ENCODE measurements at regions not wholly inside any gene's neighbourhood (a gene's known extent, or its start where the extent isn't known, plus 50 kb on each side); places are given as distances from the start of the nearest gene placed in this dataset.

GRCh38 chr5:102600964-102601363, 102.2 kb upstream of the SLCO6A1 start:
- TF ChIP-seq, protein P1, sequence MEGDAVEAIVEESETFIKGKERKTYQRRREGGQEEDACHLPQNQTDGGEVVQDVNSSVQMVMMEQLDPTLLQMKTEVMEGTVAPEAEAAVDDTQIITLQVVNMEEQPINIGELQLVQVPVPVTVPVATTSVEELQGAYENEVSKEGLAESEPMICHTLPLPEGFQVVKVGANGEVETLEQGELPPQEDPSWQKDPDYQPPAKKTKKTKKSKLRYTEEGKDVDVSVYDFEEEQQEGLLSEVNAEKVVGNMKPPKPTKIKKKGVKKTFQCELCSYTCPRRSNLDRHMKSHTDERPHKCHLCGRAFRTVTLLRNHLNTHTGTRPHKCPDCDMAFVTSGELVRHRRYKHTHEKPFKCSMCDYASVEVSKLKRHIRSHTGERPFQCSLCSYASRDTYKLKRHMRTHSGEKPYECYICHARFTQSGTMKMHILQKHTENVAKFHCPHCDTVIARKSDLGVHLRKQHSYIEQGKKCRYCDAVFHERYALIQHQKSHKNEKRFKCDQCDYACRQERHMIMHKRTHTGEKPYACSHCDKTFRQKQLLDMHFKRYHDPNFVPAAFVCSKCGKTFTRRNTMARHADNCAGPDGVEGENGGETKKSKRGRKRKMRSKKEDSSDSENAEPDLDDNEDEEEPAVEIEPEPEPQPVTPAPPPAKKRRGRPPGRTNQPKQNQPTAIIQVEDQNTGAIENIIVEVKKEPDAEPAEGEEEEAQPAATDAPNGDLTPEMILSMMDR (conservative IDR thresholded peaks at IDR 0.05; ENCODE audit: low read length) = no peak
- TF ChIP-seq EZH2phosphoT487 (IDR thresholded peaks at IDR 0.05; ENCODE audit: borderline replicate concordance, low read depth, low read length) = no peak

All from OCI-LY7 (cell line).